ENCODE measurements at regions not wholly inside any gene's neighbourhood (a gene's known extent, or its start where the extent isn't known, plus 50 kb on each side); places are given as distances from the start of the nearest gene placed in this dataset.

DNA sequence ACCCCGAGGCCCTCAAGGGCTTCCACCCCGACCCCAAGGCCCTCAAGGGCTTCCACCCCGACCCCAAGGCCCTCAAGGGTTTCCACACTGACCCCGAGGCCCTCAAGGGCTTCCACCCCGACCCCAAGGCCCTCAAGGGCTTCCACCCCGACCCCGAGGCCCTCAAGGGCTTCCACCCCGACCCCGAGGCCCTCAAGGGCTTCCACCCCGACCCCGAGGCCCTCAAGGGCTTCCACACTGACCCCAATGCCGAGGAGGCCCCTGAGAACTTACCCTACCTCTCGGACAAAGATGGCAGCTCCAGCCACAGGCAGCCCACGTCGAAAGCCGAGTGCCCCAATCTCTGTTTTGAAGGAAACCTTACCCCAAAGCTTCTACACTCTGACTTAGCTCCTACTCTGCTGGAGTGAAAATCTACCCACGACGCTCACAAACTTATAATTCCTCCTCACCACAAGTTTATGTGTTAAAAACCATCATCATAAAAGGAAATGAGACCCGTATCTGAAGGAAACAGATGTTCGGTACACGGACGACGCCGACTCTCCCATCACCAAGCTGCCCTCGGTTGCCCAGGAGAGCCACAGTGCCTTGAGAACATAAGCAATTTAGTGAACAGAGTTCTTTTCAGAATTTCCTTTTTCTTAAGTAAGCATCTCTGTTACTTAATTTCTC, 61.2 kb upstream of the RPH3AL start:
- no peak for DNase-seq (ENCODE audit: low spot score)
- no peak for FAIRE-seq

DNA sequence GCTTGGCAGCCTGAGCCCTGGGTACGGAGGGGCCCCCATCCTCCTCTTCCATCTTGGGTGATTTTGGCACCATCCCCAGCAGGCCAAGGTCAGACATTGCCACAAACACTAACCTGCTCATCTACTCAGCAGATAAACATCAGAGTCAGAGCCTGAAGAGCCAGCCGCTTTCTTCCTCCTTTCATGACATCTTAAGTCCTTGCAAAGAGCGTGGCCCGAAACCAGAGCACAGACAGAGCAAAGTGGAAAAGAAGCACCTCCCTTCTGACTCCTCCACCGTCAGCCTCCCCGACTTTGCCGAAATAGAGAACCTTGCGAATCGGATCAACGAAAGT, 60.4 kb upstream of the RPH3AL start:
- FAIRE-seq (no peak), DNase-seq (ENCODE audit: low spot score) (no peak)

- DNase-seq (ENCODE audit: low spot score) (peak; percentile 21), FAIRE-seq (no peak)
Measured at GRCh38 chr17:412211-413015, 59.8 kb upstream of the RPH3AL start.

DNA sequence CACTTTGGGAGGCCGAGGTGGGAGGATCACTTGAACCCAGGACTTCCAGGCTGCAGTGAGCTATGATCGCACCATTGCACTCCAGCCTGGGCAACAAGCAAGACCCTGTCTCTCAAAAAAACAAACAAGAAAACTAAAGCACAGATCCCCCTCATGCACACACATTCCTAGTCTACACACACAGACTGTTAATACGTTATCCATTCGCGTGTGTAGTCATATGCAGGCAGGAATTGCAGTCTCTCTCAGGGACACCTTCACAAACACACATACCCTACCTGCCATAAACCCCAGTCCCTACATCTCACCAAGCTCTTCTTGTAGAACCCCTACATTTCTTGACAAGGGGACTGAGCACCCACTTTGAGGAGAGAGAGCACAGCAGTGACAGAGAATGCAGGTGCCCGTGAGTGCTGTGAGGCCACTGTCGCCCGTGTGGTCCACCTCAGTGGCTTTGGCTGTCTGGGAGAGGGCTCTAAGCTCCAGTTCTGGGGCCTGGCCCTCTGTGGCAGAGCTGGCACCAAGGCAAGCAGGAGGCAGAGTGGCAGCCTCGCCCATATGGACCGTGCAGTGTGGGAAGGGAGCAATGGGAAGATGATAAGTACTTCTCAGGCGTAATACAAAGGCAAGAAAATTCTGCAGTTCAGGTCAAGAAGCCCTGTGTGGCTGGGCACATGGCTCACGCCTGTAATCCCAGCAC, 59.0 kb upstream of the RPH3AL start:
- DNase-seq (ENCODE audit: low spot score) (no peak), FAIRE-seq (no peak)

DNA sequence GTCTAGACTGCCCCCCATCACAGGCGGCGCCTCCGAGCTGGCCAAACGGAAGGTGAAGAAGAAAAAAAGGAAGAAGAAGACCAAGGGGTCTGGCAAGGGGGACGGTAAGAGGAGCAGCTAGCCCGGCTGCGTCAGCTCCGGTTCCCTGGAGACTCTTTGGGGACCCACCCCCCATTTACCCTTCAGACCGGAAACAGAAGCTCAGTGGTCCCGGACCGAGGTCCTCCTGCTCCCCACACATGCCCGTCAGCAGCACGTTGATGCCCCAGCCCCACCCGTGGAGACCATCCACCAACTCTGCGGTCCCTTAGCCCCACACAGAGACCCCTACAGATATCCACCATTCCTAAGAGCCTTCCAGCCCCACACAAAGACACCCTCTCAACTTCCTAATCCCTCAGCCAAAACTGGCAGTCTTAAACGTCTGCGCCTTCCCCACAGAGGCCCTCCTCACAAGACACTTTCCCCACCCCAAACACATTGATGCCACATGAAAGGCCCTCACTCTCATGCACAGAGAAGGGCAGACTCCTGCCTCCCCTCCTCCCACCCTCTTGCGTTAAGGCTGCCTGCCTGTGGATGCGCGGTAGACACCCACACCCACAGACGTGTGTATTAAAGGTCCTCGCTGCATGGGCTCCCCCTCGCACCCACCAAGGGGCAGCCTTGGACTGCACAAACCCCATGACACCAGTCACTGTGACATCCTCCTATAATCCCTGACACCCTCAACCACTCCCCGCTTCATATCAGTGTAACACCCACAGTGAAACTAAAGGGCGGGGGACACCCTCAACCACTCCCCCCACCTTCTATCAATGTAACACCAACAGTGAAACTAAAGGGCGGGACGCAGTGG, 58.2 kb upstream of the RPH3AL start:
- FAIRE-seq (no peak), DNase-seq (ENCODE audit: low spot score) (no peak)

GRCh38 chr17:409848-410542, 57.4 kb upstream of the RPH3AL start:
- peak; percentile 97 for DNase-seq (ENCODE audit: low spot score)
- FAIRE-seq = peak; percentile 99

DNA sequence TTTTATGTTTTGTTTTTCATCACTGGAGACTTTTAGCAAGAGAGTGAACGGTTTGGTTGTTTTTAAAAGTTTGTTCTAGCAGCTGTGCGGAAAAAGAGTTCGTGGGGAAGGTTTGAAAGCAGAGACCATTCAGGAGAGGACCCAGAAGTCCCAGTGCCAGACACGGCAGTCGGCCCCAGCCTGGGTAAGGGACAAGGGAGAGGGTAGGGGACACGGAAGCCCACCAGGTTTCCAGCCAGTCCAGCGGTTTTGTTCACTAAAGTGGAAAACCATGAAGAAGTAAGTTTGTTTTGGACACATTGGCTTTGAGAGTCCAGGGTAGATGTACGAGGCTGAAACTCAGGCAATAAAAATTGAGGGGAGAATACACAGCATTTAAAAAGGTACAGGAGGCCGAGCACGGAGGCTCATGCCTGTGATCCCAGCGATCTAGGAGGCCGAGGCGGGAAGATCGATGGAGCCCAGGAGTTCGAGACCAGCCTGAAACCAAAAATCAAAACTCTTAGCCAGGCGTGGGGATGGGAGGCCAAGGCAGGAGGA, 56.8 kb upstream of the RPH3AL start:
- no peak for FAIRE-seq
- no peak for DNase-seq (ENCODE audit: low spot score)

GRCh38 chr17:404703-405102, 52.1 kb upstream of the RPH3AL start:
- FAIRE-seq = no peak
- DNase-seq (ENCODE audit: low spot score) = no peak
